Ovary (tissue), 3 donors: ENCODE measurements at regions not wholly inside any gene's neighbourhood (a gene's known extent, or its start where the extent isn't known, plus 50 kb on each side); places are given as distances from the start of the nearest gene placed in this dataset.

Experiments used
- EP300 ChIP-seq: sonication (generic); formaldehyde crosslinking; IDR thresholded peaks from one replicate; pipeline ENCODE4 v1.6.1; 2017; ENCODE audit warnings: antibody characterized with exemption
- POLR2A ChIP-seq: fragments of 450-650 bp; IDR thresholded peaks from one replicate; pipeline ENCODE4 v1.6.1; 2017; ENCODE audit warnings: antibody characterized with exemption, mild to moderate bottlenecking, moderate library complexity
- TF ChIP-seq, protein P1 (sequence below), 3 donors: fragments of 450-650 bp in 2 of 3; fragments of 200-600 bp in 1 of 3; IDR thresholded peaks; one replicate each; pipeline versions ENCODE4 v1.5.1 to v1.8.0; 2016 to 2022; ENCODE audit warnings: antibody characterized with exemption in 3 of 3, mild to moderate bottlenecking in 1 of 3
- donor health status: DM: no; HTN: no; CAD: no.

DNA sequence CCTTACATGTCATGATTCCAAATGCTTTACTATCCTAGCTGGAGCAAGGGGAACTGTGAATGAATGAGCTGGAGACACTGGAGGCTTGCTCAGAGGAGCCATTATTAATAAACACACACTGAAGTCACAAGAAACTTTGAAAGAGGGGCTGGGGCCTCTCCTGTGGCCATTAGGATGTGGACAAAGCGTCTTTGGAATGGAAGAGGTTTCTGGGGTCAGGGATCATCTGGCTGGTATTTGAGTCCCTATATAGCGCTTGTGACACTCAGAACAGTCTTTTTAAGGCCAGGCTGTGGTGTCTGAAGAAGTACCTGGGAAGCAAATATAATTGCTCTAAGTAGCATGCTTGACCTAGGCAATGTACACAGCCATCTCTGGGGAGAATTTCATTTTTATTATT lies 193.0 kb downstream of the JCAD start:
- TF ChIP-seq, protein P1, sequence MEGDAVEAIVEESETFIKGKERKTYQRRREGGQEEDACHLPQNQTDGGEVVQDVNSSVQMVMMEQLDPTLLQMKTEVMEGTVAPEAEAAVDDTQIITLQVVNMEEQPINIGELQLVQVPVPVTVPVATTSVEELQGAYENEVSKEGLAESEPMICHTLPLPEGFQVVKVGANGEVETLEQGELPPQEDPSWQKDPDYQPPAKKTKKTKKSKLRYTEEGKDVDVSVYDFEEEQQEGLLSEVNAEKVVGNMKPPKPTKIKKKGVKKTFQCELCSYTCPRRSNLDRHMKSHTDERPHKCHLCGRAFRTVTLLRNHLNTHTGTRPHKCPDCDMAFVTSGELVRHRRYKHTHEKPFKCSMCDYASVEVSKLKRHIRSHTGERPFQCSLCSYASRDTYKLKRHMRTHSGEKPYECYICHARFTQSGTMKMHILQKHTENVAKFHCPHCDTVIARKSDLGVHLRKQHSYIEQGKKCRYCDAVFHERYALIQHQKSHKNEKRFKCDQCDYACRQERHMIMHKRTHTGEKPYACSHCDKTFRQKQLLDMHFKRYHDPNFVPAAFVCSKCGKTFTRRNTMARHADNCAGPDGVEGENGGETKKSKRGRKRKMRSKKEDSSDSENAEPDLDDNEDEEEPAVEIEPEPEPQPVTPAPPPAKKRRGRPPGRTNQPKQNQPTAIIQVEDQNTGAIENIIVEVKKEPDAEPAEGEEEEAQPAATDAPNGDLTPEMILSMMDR (IDR thresholded peaks at IDR 0.05), result no peak
- TF ChIP-seq EP300 (no peak), POLR2A (no peak)
